ENCODE measurements at regions not wholly inside any gene's neighbourhood (a gene's known extent, or its start where the extent isn't known, plus 50 kb on each side); places are given as distances from the start of the nearest gene placed in this dataset.

DNA sequence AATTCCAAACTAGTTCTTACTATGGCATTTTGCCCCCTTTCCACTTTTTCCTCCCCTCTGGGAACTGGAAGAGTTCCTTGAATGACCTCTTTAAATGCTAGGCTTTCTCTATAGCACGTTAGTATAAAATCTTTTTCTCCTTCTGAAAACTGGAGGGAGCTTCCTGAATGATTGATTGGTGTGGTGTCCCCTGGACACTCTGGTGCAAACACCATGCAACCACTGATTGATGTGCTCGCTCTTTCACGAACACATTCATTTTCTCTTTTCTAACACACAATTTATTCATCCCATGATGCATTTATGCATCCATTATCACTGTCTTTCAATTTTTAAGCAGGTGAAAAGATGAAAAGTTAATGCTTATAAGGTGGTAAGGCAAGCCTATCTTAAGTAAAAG lies 159.1 kb upstream of the NANOGP8 start:
- TF ChIP-seq, protein P1, sequence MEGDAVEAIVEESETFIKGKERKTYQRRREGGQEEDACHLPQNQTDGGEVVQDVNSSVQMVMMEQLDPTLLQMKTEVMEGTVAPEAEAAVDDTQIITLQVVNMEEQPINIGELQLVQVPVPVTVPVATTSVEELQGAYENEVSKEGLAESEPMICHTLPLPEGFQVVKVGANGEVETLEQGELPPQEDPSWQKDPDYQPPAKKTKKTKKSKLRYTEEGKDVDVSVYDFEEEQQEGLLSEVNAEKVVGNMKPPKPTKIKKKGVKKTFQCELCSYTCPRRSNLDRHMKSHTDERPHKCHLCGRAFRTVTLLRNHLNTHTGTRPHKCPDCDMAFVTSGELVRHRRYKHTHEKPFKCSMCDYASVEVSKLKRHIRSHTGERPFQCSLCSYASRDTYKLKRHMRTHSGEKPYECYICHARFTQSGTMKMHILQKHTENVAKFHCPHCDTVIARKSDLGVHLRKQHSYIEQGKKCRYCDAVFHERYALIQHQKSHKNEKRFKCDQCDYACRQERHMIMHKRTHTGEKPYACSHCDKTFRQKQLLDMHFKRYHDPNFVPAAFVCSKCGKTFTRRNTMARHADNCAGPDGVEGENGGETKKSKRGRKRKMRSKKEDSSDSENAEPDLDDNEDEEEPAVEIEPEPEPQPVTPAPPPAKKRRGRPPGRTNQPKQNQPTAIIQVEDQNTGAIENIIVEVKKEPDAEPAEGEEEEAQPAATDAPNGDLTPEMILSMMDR (IDR thresholded peaks at IDR 0.05; ENCODE audit: borderline replicate concordance, extremely low read depth, low read length, poor library complexity, severe bottlenecking), result no peak
- no peak for TF ChIP-seq EZH2 (IDR thresholded peaks at IDR 0.05; ENCODE audit: borderline replicate concordance, low read depth, low read length, severe bottlenecking)
